ENCODE measurements at regions not wholly inside any gene's neighbourhood (a gene's known extent, or its start where the extent isn't known, plus 50 kb on each side); places are given as distances from the start of the nearest gene placed in this dataset.

DNA sequence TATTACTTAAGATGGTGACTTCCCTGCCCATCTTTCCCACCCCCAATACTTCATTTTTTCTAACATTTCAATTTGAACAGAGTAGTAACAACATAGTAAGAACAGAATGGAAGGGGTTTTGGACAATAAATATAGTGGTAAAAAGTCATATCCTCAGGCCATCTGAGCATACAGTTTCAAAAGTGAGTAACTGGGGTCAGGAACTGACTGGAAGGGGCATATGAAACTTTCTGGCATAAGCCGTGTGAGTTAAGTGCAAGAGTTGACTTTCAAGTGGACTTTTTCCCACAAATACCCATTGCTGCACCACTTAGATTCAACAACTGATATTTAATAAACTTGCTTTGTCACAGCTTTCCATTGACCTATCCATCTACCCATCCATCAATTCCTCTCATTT, 153.5 kb upstream of the IL12A start:
- DNase-seq, result no peak

DNA sequence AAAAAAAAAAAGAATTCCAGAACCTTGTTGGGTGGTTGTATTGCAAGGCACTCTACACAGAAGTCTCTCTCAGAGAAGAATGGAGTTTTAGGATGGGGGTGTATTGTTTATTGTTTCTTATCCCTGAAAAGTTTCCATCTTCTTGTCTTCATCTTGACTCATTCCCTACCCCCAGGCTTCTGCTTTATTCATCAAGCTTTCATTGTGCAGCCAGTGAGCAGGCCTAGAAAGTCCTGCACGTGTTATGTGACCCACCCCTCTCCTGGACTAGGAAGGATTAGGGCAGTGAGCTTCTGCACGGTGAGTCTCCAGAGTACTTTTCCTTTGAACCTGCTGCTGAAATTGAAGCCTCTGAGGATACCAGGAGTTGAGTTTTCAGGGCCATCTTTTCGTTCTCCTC, 150.9 kb upstream of the IL12A start:
- DNase-seq, result no peak

DNA sequence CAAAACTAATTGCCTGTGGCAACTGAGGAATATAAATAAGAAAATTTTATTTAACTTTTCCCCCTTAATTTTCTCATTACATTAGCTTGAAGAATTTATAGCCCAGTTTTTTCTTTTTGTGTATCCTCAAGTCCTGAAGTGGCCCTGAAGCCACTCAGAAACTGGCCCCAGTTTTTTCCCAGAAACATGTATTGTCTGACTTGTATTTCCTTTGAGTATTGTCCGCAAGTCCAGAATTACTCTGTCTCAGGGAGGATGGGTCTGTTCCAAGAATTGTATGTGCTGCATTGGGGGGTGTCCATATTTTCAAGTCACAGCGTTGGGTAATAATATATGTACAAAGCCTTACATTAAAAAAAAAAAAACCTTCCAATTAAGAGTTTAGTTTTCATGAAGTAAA, 149.7 kb upstream of the IL12A start:
- no peak for DNase-seq

DNA sequence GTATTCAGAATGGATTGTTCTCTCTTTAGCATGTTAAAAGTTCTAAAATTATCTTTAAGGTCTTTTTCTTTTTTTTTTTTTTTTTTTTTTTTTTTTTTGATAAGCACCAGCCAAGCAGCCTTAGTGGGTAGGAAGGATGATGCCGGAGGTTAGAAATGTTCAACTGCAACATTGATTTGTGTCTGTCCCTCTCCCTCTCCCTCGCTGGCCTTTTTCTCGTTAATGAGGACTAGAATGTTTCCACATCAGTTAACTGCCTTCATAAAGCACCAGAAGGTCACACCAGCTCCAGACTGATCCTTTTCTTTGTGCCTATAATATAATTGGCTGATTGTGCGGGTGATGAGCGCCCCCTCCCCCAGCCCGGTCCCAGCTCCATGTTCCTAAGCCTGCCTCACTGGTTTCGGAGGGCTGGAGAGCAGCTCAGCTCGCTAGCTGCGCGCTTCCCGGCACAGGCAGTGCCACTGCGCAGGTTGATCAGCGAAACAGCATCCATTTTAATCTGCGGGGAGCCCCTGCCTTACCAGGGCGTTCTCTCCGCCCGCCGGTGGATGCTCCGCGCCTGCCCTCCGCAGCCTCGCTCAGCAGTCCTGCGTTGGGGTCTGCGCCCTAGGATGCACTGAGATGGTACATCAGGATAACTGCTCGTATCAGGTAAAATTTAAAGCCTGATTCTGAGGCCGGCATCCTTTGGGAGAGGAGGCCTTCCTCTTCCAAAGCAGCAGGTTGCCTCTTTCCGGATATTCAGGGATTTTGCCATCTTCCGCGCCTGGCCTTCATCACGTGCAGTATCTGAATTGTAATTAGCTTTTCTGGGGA, 148.9 kb upstream of the IL12A start, which contains the start of gene SCHIP1:
Gene SCHIP1 (plus strand): TSS at position 301 of the 819 bp plus-strand sequence.
- peak in 1 of 2 donors; percentile 64 for DNase-seq

DNA sequence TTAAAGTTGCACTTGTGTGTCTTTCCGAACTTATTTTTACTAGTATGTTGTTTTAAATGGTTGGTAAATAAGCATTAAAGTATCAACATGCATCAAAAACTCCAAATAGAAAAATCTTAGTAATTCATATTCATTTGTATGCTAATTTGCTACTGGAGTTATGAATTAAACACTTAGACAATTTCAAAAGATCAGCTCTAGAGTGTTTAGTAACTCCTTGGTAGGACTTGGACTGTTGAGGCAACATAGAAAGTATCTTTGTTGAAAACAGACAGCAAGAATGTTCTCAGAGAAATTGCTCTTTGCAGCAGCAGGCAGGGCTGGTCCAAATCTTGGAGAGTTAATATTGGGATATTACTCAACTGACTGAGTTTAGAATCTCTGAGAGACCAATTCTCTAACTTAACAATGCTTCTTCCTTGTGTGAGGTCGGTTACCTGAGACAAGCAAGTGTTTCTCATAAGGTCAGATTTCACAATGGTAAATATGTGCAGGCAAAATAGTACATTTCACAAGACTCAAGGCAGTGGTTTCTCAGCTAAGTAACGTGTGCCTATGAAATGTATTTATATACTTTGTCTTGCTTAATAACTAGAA, 147.8 kb upstream of the IL12A start:
- no peak for DNase-seq

DNA sequence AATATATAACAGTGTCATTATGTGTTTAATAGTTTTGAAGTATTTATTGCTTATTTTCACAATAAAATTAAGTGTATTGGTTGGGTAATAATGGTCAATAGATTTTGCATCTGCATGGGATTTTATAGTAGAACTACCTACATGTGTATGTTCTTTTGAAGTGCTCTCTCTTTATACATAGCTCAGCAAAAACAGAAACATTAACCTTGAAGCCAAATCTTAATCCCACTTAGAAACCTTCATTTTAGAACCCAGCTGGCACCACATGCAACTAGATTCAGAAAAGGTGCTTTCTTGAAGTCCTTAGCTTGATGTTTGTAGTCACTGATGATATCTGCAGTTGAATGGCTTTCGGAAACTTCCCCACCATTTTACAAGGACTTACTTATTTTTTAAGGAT, 146.9 kb upstream of the IL12A start:
- no peak for DNase-seq

DNA sequence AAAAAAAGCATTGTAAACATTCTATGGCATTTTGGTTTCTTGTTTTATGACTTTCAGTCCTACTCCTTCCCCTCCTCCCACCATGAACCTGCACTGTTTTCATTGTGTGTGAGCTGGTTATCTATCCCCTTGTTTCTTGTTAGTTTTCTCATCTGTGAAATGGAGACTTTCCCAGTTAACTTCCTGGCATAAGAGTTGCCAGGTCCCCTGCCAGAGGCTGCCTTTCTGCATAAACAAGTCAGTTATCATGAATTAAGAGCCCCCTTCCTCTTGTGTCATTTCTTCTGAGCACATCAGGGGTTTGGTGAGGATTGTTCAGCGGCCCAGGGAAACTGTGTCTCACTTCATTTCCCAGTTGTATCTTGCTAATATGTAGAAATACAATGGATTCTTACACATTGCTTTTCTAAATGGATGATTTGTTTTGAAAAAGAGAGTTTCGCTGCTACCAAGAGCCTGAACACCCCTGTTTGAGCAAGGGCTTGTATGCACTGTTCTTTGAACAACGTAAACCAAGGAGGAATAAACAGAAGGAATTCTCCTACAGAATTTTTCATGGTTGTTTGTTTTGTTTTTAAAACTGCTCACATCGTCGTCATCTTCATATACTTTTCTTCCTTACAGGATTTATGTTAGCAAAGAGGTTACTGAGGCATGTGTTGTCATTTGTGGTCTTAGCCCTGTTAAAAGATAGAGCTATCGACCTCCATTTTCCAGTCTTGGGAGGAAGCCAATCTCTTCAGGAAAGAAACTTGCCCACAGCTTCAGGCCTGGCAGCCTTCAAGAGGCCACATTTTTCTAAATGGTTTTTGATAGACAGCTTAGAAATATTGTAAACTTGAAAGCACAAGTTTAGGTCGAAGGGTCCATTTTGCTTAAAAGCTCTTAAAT, 144.6 kb upstream of the IL12A start:
- DNase-seq, result peak in 1 of 2 donors; percentile 57

DNA sequence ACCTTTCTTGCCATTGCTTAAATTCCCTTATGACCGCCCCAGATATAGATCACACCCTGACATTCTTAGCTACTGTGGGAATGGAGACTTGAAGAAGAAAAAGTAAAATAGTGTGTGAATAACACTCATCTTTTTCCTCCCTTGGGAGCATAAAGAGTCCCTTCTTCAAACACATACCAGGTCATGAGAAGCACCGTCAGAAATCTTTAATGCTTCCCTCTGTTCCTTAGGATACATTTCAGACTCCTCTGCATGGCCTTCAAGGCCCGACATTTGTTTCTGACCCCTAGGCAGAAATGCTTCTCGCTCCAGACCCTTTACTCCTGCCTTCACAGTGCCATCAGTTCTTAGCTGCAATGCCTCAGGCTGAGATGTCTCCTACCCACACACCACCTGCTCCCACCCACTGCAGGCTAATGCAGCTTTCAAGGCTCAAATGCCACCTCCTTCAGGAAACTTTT, 143.8 kb upstream of the IL12A start:
- DNase-seq, result no peak

DNA sequence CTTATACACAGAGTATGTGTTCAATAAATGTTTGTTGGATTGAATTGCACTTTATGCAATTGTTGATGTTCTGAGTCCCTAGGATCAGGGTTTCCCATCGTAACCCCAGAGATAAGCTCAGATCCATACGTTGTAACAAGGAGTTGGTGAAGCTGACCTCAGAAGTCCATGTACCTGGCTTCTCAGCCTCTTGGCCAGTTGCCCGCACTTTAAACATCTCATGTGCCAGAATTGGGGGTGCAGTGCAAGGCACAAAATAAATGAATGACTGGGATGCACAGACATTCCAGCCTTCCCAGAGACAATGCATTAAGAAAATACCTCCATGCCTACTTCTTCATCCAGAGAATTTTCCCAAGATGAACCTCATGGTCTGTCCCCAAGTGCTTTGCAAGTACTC, 142.9 kb upstream of the IL12A start:
- DNase-seq, result no peak

DNA sequence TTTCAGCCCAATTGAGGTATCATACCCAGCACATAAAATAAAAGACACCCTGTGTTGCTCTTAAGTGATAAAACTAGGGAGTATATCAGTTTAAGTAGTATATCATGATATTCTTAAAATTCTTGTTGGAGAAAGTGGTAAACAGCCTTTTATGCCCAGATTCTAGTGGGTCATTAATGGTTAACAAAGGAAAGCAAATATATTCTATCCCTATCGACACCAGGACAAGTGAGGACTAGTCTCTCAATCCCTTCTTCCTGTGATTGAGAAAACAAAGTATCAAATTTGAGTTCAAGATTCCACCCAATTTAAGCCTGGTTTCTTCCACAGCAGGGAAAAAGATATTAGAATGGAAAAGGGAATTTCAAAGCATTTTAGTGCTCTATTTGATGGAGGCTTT, 142.4 kb upstream of the IL12A start:
- DNase-seq, result no peak

DNA sequence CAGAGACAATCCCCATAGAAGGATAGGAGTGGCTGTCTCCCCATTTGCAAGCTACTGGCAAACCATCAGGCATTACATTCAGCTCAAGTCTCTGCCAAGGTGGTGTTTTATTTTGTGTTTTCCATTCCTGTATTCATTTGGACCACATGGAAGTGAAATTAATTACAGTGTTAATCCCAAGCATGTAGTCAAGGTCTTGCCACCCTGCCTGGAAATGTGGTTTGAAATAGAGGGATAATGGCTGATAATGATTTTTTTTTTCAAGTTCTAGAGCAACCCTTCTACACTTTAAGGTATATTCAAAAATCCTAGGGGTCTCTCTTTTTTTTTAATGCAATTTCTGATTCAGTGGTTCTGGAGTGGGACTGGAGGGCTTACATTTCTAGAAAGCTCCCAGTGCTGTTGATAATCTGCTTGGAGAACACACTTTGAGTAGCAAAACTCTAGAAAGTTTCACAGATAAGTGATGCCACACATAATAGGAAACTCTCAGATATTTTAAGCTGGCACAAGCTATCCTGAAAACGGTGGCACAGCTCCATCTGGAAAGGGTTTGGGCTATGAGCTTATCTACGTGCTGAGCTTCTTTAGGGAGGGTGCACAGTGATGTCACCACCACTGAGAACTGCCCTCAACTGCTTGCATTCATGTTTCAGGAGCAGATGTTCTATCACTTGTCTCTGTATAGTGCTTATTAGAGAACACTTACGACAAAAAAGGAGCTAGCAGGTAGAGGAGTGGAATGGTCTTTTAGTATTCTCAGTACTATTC, 140.1 kb upstream of the IL12A start:
- no peak for DNase-seq

DNA sequence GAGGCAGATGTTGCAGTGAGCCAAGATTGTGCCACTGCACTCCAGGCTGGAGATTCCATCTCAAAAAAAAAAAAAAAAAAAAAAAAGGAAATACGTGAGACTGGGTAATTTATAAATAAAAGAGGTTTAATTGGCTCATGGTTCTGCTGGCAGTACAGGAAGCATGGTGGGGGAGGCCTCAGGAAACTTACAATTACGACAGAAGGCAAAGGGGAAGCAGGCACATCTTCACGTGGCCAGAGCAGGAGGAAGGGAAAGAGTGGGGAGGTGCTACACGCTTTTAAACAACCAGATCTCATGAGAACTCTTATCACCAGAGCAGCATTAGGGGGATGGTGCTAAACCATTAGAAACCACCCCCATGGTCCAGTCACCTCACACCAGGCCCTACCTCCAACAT, 138.2 kb upstream of the IL12A start:
- DNase-seq, result peak in 1 of 2 donors; percentile 76

DNA sequence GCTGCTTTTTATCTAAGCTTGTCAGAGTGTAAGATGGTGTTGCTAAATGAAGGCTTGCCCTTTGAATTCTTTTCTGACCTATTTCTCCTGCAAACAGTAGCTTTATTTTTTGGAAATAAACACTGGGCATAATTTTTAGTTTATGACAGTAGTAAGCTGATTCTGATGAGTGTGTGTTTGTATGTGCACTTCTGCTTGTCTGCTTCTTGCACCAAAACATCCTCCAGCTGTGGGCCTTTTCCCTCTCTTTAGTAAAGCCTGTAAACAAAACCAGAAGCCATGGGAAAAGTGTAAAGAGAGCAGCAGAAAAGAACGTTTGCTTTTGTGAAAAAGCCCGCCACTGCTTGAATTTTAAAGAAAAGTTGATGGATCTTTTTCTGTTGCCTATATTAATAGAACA, 136.4 kb upstream of the IL12A start:
- peak in 1 of 2 donors; percentile 27 for DNase-seq

DNA sequence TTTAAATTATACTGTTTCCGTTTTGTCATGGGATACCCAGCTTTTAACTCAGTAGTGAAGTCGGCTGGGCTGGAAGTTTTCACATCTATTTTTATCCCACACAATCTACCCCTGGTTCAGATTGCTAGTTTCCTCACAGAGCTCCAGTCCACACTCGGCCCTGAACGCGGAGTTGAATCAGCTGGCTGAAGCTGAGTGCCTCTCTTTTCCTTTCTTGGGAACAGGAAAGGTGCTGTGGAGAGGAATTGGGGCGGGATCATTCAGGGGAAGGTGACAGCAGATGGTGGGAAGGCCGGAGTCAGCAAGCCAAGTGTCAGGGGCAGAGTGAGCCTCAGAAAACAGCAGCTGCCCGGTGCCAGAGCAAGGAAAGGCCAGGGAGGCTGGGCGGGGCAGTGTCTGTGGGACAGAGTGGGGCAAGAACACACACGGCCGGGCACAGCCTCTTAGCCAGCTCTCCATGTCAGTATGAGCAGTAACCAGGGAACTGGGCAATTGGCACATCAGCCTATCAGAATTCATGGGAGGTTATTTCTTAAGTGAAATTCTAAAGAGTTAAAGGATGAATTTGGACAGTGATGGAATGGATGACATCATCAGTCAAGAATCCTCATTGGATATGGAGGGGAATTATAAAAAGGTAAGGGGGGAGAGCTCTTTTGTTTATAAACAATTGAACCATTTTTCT, 135.7 kb upstream of the IL12A start:
- DNase-seq, result peak in 1 of 2 donors; percentile 16

DNA sequence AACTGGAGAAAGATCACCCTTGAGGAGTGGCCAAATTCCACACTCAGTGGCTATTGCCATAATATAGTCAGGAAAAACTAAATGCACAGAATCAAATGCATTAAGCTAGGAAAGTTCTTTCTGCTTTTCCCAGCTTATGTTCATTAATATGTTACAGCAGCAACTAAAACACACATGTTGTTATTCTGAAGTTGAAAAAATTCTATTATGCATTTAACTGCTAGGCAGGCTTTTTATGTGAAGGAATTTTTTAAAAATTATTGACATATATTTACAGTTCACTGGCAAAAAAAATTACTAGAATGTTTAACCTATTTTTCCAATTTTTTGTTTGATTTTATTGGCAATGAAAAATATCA, 135.2 kb upstream of the IL12A start:
- no peak for DNase-seq

DNA sequence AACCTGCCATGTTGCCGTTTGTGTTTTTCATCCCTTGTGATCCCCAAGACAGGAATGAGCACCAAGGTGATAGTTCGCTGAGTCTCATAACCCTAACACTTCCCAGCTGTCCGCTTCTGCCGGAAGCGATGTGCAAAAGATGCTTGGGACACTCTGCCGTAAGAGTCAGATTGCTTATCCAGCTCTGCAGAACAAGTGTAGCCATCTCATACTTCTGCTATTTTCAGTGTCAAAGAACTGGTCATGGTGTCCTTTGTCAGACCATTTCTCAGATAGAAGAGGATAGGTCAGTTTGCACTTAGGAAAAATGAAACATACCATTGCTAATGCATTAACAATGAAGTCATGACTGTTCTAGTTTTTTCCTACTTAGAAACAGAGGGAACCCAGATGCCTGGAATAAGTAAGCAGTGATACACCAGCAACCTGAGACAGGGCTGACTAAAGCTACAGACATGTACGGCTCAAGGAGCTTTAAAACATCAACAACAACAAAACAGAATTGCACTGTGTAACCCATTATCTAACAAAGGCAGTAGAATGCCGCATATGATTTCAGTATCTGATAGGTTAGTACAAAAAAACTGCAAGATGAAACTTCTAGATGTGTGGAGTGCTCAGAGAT, 134.0 kb upstream of the IL12A start:
- DNase-seq, result no peak

DNA sequence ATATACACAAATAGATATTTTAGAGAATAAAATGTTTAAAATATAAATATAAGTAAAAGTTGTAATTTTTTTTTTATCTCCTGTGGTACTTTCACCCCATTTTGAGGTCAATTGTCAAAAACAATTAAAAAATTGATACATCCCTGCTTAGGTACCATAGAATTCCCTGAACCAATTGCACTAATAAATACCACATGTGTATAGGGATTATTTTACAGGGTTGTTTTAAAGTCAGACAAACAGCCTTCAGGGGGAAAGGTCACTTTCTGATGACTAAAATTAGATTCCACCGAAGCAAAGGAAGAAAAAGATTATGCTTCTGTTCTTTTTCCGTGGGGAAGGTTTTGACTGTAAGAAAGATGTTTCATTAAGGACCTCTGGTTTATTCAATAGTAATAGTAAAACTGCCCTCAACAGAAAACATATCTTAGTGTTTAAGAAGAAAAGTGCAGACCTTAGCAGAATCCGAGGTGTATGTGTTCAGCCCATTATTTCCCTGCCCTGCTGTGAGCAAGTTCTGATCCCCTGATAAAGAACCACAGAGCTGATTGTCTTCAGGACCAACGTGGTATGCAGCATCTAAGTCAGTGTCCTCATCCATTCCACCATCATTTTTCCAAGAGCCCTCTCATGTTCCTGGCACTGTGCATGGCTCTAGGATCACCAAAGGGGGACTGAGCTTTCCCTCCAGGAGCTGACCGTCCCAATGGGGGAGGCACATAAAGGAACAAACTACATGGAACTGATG, 132.9 kb upstream of the IL12A start:
- no peak for DNase-seq

DNA sequence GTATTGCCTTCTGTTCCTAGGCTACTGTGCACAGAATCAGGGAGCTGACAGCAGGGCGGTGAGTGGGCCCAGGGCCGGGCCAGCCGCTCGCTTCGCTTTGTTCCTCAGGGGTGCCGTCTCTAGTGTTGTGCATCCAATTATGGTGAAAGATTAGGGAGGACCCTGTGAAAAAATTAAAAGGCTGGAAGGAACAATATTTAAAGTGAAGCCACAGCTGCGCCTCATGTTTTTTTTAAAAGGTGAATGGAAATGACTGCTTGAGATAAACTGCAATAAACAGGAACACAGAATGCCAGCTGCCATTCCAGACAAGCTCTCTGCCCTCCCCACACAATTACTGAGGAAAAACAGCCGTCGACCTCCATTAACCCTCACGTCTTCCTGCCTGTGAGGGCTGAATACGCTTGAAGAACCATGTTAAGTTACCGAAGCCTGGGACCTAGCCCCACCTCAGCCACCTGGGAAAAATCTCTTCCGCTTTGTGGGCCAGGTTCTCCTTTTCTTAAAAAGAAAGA, 132.0 kb upstream of the IL12A start:
- DNase-seq, result peak in 1 of 2 donors; percentile 27

DNA sequence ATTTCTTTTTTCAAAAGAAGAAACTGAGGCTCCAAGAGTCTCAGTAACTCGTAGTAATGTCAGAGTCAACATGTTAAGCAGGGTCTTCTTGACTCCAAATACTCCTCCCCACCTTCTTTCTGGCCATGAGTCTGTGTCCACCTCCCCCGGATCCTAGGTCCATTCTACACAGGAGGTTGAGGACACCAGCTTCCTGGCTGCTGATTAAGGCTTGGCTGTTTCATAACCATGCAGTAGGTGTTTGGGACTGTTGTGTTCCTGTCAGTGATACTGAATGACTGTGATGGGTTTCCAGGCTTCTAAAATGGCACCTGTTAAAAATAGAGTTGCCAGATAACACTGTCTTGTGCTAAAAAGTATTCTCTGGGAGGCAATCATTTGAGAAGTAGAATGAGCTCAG, 130.8 kb upstream of the IL12A start:
- DNase-seq, result no peak

DNA sequence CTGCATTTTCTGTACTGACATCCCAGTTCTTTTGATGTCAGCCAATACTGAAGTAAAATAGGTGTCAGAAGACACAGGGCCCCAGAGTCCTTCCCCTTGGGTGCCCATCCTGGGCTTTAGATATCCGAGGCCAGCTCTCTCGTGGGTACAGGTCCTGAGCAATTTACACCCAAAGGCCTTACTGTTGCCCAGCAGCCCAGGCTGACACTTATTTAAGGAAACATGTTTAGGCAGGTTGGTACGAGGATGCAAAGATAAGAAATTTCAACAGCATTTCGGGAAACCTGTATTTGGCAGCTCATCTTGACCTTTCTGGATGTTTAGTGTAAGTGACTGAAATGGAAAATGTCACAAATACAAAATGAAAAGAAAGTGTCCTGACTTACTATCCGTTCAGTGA, 130.0 kb upstream of the IL12A start:
- no peak for DNase-seq

DNA sequence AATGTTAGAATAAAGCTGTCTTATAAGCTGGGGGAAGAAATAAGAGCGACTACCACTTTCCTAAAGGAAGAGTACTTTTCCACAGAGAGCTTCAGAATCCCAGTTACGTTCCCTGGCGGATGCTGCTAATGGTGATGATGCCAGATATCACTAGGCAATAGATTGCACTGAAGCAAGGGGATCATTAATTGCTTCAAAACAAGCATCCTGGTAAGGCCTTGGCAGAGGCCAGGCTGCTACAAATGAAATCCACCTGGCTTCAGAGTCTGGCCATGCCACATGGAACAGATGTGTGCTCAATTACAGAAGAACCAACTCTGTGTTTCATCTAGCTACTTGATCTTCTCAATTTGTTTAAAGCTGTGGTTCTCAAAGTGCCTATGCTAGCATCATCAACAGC, 129.2 kb upstream of the IL12A start:
- no peak for DNase-seq
